Epidermal melanocyte (primary cell): ENCODE measurements at regions not wholly inside any gene's neighbourhood (a gene's known extent, or its start where the extent isn't known, plus 50 kb on each side); places are given as distances from the start of the nearest gene placed in this dataset.
"Not testable (repeated sequence)": the region's sequence is repeated elsewhere in the genome, so short reads cannot be mapped to it uniquely, and the experiment has no call there.

Source experiments
- DNase-seq: peaks from one replicate; pipeline ENCODE4 v3.0.0; 2011; ENCODE audit warnings: low spot score; ENCODE audit not compliant: insufficient read length

- no peak for DNase-seq
These were observed 201.3 kb downstream of the GIPC2 start for GRCh38 chr1:78247079-78247478.

- no peak for DNase-seq
These were observed 204.4 kb downstream of the GIPC2 start for GRCh38 chr1:78250201-78250600.

GRCh38 chr1:78254517-78254916, 208.8 kb downstream of the GIPC2 start:
- no peak for DNase-seq

GRCh38 chr1:78255383-78255782, 209.6 kb downstream of the GIPC2 start:
- no peak for DNase-seq

GRCh38 chr1:78255846-78256245, 210.1 kb downstream of the GIPC2 start:
- DNase-seq = no peak

- DNase-seq = no peak
These were observed 217.7 kb downstream of the GIPC2 start for GRCh38 chr1:78263459-78263858.

GRCh38 chr1:78263946-78264345, 218.2 kb downstream of the GIPC2 start:
- no peak for DNase-seq

GRCh38 chr1:78267513-78268218, 221.9 kb downstream of the GIPC2 start:
- DNase-seq = no peak

GRCh38 chr1:78269591-78269990, 221.2 kb upstream of the PTGFR start:
- DNase-seq = no peak

- not testable (repeated sequence) for DNase-seq
These were observed 219.4 kb upstream of the PTGFR start for GRCh38 chr1:78271423-78271822.

GRCh38 chr1:78274814-78275213, 216.0 kb upstream of the PTGFR start:
- DNase-seq = no peak

- DNase-seq = no peak
These were observed 215.3 kb upstream of the PTGFR start for GRCh38 chr1:78275456-78275855.

- DNase-seq = no peak
These were observed 214.7 kb upstream of the PTGFR start for GRCh38 chr1:78275906-78276685.

GRCh38 chr1:78277253-78277652, 213.5 kb upstream of the PTGFR start:
- DNase-seq = no peak

- DNase-seq = peak; percentile 31
These were observed 211.7 kb upstream of the PTGFR start for GRCh38 chr1:78279051-78279450.

- DNase-seq = no peak
These were observed 210.1 kb upstream of the PTGFR start for GRCh38 chr1:78280626-78281025.

- no peak for DNase-seq
These were observed 209.2 kb upstream of the PTGFR start for GRCh38 chr1:78281580-78281979.

- no peak for DNase-seq
These were observed 207.1 kb upstream of the PTGFR start for GRCh38 chr1:78283691-78284090.

GRCh38 chr1:78284354-78284753, 206.4 kb upstream of the PTGFR start:
- no peak for DNase-seq

- DNase-seq = no peak
These were observed 204.1 kb upstream of the PTGFR start for GRCh38 chr1:78286686-78287085.

- no peak for DNase-seq
These were observed 201.2 kb upstream of the PTGFR start for GRCh38 chr1:78289603-78290002.

GRCh38 chr1:78291418-78291817, 199.4 kb upstream of the PTGFR start:
- DNase-seq = no peak

- DNase-seq = no peak
These were observed 198.9 kb upstream of the PTGFR start for GRCh38 chr1:78291872-78292271.
